Fibroblast of skin of scalp (primary cell): ENCODE measurements at regions not wholly inside any gene's neighbourhood (a gene's known extent, or its start where the extent isn't known, plus 50 kb on each side); places are given as distances from the start of the nearest gene placed in this dataset.

Experiments
- DNase-seq: peaks from one replicate; pipeline ENCODE4 v3.0.0-alpha.2; 2013

GRCh38 chr2:157159221-157159934 is 98.1 kb upstream of the GALNT5 start:
- DNase-seq, result no peak

GRCh38 chr2:157160111-157160510 is 97.4 kb upstream of the GALNT5 start:
- DNase-seq, result no peak

- no peak for DNase-seq
Observed at GRCh38 chr2:157164370-157164769, 93.1 kb upstream of the GALNT5 start.

- no peak for DNase-seq
Observed at GRCh38 chr2:157164891-157165290, 92.6 kb upstream of the GALNT5 start.

GRCh38 chr2:157168501-157168900 is 89.0 kb upstream of the GALNT5 start:
- no peak for DNase-seq

GRCh38 chr2:157169889-157170288 is 87.6 kb upstream of the GALNT5 start:
- no peak for DNase-seq

- no peak for DNase-seq
Observed at GRCh38 chr2:157170299-157170698, 87.2 kb upstream of the GALNT5 start.

GRCh38 chr2:157172239-157172638 is 85.3 kb upstream of the GALNT5 start:
- DNase-seq, result no peak

GRCh38 chr2:157172866-157173578 is 84.5 kb upstream of the GALNT5 start:
- peak; percentile 46 for DNase-seq

- peak; percentile 98 for DNase-seq
Observed at GRCh38 chr2:157173740-157174184, 83.7 kb upstream of the GALNT5 start.

GRCh38 chr2:157174321-157174720 is 83.2 kb upstream of the GALNT5 start:
- DNase-seq, result no peak

- no peak for DNase-seq
Observed at GRCh38 chr2:157176602-157177001, 80.9 kb upstream of the GALNT5 start.

- no peak for DNase-seq
Observed at GRCh38 chr2:157178874-157179273, 78.6 kb upstream of the GALNT5 start.

- no peak for DNase-seq
Observed at GRCh38 chr2:157179324-157180105, 78.0 kb upstream of the GALNT5 start.

- DNase-seq, result no peak
Observed at GRCh38 chr2:157180359-157180758, 77.1 kb upstream of the GALNT5 start.

- no peak for DNase-seq
Observed at GRCh38 chr2:157181234-157181633, 76.3 kb upstream of the GALNT5 start.

- no peak for DNase-seq
Observed at GRCh38 chr2:157182204-157182709, 75.2 kb upstream of the GALNT5 start.

GRCh38 chr2:157182834-157183396 is 74.6 kb upstream of the GALNT5 start:
- peak; percentile 80 for DNase-seq

GRCh38 chr2:157184161-157184895 is 73.2 kb upstream of the GALNT5 start:
- DNase-seq, result no peak

- peak; percentile 32 for DNase-seq
Observed at GRCh38 chr2:157185476-157186227, 71.9 kb upstream of the GALNT5 start.

- peak; percentile 85 for DNase-seq
Observed at GRCh38 chr2:157190151-157190550, 67.4 kb upstream of the GALNT5 start.
